Fibroblast of skin of abdomen (primary cell): ENCODE measurements at regions not wholly inside any gene's neighbourhood (a gene's known extent, or its start where the extent isn't known, plus 50 kb on each side); places are given as distances from the start of the nearest gene placed in this dataset.

Source experiments
- DNase-seq: peaks from one replicate; pipeline ENCODE4 v3.0.0-alpha.2; 2013

GRCh38 chr1:37281354-37281753, 193.0 kb upstream of the ZC3H12A start:
- no peak for DNase-seq

- no peak for DNase-seq
These were observed 191.6 kb upstream of the ZC3H12A start for GRCh38 chr1:37282764-37283163.

GRCh38 chr1:37284053-37284452, 190.3 kb upstream of the ZC3H12A start:
- DNase-seq = no peak

- no peak for DNase-seq
These were observed 187.5 kb upstream of the ZC3H12A start for GRCh38 chr1:37286881-37287280.

GRCh38 chr1:37288900-37289299, 185.5 kb upstream of the ZC3H12A start:
- DNase-seq = no peak

GRCh38 chr1:37290718-37291117, 183.7 kb upstream of the ZC3H12A start:
- no peak for DNase-seq

DNA sequence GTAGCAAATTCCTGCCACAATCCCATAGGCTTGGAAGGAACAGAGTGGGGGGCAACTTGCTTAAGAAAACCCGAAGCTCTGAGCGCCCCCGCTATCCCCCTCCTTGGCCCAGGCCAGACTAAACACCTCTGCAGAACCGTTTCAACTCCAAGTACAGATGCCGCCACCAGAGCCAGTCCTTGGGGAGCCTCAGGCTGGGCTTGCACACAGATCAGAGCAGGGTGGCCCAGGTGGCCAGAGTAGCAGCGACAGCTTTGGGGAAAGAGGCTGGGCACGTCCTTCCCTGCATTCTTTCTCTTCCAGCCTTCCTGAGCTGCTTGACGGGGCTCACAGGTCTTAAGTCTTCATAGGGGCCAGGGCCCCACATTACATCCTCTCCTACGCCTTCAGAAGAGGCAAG, 181.6 kb upstream of the ZC3H12A start:
- DNase-seq = no peak

DNA sequence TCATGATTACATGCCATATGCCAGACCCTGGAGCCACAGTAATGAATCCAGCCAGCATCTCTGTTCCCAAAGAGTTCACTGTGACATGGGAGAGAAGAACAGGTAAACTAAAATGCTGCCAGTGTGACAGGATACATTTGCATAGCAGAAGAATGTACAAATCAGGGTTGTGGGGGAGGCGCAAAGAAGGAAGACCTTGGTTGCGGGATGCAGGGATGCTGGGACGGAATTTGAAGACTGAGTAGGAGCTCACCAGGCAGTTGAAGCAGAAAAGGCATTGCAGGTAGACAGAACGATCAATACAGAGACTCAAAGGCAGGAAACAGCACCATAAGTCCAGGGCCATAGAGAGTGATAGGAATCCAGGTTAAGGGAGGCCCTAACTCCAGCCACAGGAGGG, 180.3 kb upstream of the ZC3H12A start:
- no peak for DNase-seq

- no peak for DNase-seq
These were observed 179.9 kb upstream of the ZC3H12A start for GRCh38 chr1:37294529-37294928.

GRCh38 chr1:37298769-37299168, 175.6 kb upstream of the ZC3H12A start:
- DNase-seq = no peak

- DNase-seq = no peak
These were observed 175.2 kb upstream of the ZC3H12A start for GRCh38 chr1:37299216-37299615.

GRCh38 chr1:37303884-37304574, 170.4 kb upstream of the ZC3H12A start:
- DNase-seq = no peak

- no peak for DNase-seq
These were observed 169.3 kb upstream of the ZC3H12A start for GRCh38 chr1:37305108-37305507.

GRCh38 chr1:37305841-37306240, 168.5 kb upstream of the ZC3H12A start:
- DNase-seq = no peak

GRCh38 chr1:37306461-37306860, 167.9 kb upstream of the ZC3H12A start:
- no peak for DNase-seq

GRCh38 chr1:37306871-37307270, 167.5 kb upstream of the ZC3H12A start:
- no peak for DNase-seq

DNA sequence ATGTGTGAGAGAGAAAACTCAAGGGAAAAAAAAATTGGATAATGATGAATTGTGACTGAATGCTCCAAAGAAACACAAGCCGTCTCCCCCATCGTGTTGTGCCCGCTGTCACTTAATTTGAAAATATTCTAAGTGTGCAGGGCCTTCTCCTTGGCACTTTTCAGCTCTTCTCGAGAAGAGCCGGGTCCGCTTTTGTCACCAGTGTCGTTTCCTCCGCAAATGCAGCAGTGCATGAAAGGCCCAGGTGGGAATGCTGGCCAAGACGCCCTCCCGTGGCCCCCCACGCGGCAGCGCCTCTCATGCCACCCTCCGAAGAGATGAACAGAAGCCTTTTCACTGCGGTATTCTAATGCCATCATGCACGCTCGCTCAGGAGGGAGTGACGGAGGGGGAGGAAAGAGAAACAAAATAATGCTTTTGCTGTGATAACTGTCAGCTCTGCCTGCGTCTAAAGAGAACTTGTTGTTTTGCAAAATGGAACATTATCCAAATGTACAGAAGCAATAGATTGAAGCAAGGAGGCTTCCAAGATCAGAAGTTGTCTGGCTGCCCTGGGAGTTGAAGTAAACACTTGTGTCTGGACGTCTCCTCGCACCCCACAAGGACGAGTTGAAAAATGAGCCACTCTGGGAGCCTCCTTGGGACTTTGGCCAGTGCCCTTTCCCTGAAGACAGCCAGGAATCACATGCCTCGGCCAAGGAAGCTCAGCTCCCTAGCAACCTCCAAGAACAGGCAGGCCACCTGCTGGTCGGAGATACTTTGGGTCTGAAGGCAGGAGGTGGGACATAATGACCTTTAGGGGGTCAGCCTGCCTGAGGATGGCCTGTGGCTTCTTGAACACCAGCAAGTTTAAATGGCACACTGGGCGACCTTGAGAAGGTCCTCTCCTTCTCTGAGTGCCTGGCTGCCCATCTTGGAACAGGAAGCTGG, 166.1 kb upstream of the ZC3H12A start:
- no peak for DNase-seq

DNA sequence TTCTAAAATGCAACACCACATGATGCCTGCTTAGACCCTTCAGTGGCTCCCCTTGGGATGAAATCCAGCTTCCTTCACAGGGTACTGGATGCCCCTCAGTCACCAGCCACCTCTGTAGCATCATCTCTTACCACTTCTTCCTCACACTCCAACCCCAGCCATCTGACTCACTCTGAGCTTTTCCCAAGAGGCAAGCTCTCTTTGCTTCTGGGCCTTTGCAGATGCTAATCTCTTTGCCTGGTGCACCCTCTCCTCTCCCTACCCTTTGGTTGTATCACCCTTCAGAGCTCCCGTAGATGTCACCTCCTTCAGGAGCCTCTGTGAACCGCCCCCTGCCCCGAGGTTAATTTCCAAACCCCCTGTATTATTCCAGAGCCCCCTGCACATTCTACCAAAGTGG, 164.8 kb upstream of the ZC3H12A start:
- no peak for DNase-seq

DNA sequence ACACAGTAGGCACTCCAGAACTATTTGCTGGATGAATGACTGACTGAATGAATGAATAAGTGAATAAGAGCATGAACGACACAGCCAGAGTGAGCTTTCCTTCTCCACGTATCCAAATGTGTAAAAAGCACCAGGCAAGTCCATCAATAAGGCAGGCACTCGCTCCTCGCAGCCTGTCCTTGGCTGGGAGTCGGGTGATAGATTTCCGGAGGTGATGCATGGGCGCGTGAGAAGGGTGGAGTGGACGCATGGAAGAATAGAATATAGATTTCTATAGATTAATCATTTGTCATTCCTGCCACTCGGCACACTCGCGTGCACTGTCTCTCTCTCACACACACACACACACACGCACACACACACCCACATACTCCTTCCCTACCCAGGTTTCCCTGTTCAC, 164.3 kb upstream of the ZC3H12A start:
- DNase-seq = no peak

- DNase-seq = no peak
These were observed 159.0 kb upstream of the ZC3H12A start for GRCh38 chr1:37315371-37315846.

- no peak for DNase-seq
These were observed 156.4 kb upstream of the ZC3H12A start for GRCh38 chr1:37317870-37318467.

- no peak for DNase-seq
These were observed 155.9 kb upstream of the ZC3H12A start for GRCh38 chr1:37318490-37318889.

DNA sequence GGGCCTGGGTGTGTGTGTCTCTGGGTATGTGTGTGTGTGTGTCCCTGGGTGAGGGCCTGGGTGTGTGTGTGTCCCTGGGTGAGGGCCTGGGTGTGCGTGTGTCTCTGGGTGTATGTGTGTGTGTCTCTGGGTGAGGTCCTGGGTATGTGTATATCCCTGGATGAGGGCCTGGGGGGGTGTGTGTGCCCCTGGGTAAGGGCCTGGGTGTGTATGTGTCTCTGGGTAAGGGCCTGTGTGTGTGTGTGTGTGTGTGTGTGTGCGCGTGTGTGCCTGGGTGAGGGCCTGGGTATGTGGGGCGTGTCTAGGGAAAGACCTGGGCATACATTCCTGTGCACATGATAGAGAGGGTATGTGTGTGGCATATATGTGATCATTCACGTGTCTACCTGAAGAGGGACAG, 155.1 kb upstream of the ZC3H12A start:
- DNase-seq = no peak
